BLaER1 (cell line): ENCODE measurements at regions not wholly inside any gene's neighbourhood (a gene's known extent, or its start where the extent isn't known, plus 50 kb on each side); places are given as distances from the start of the nearest gene placed in this dataset.

Experiments used
- H3K27ac ChIP-seq: shearing (Covaris generic); formaldehyde crosslinking; 2 replicates; pipeline ENCODE4 v1.8.1; 2022
- H3K27me3 ChIP-seq: shearing (Covaris generic); formaldehyde crosslinking; 2 replicates; pipeline ENCODE4 v1.8.1; 2022
- H3K36me3 ChIP-seq: shearing (Covaris generic); formaldehyde crosslinking; 2 replicates; pipeline ENCODE4 v1.8.1; 2022
- H3K4me1 ChIP-seq: shearing (Covaris generic); formaldehyde crosslinking; 2 replicates; pipeline ENCODE4 v1.8.1; 2022
- H3K4me2 ChIP-seq: shearing (Covaris generic); formaldehyde crosslinking; 2 replicates; pipeline ENCODE4 v1.8.1; 2022
- H3K4me3 ChIP-seq: shearing (Covaris generic); formaldehyde crosslinking; 2 replicates; pipeline ENCODE4 v1.8.1; 2022
- H3K9ac ChIP-seq: shearing (Covaris generic); formaldehyde crosslinking; 2 replicates; pipeline ENCODE4 v1.8.1; 2022
- H3K9me3 ChIP-seq: shearing (Covaris generic); formaldehyde crosslinking; 2 replicates; pipeline ENCODE4 v1.8.1; 2022
- H4K20me1 ChIP-seq: shearing (Covaris generic); formaldehyde crosslinking; 2 replicates; pipeline ENCODE4 v1.8.1; 2022
- Cebpa-rat ChIP-seq: shearing (Covaris generic); IDR thresholded peaks from 2 replicates; pipeline ENCODE4 v1.8.1; 2022

GRCh38 chr21:16536140-16536539 lies 806.4 kb downstream of the USP25 start:
- Histone ChIP-seq H3K9ac (no peak overlapping the region), H3K36me3 (no peaks in the 10 kb centered on the region), H3K4me2 (no peak overlapping the region), H3K9me3 (no peaks in the 10 kb centered on the region), H3K27me3 (no peaks in the 10 kb centered on the region), H3K27ac (no peak overlapping the region), H3K4me1 (no peaks in the 10 kb centered on the region), H4K20me1 (no peaks in the 10 kb centered on the region), H3K4me3 (no peak overlapping the region)
- no peak for TF ChIP-seq Cebpa-rat

- H3K4me2 ChIP-seq, result no peak overlapping the region
- no peaks in the 10 kb centered on the region for H3K4me1 ChIP-seq
- TF ChIP-seq Cebpa-rat, result no peak
- no peak overlapping the region for H3K4me3 ChIP-seq
- no peaks in the 10 kb centered on the region for H3K9me3 ChIP-seq
- H3K27ac ChIP-seq, result no peak overlapping the region
- H3K36me3 ChIP-seq, result no peaks in the 10 kb centered on the region
- H3K27me3 ChIP-seq, result no peaks in the 10 kb centered on the region
- H3K9ac ChIP-seq, result no peak overlapping the region
- no peaks in the 10 kb centered on the region for H4K20me1 ChIP-seq
Measured at GRCh38 chr21:16536643-16537434, 807.1 kb downstream of the USP25 start.

GRCh38 chr21:16537501-16537900 lies 807.7 kb downstream of the USP25 start:
- Histone ChIP-seq H3K4me1 (no peaks in the 10 kb centered on the region), H3K9me3 (no peaks in the 10 kb centered on the region), H3K4me3 (no peak overlapping the region), H3K27ac (no peak overlapping the region), H3K9ac (no peak overlapping the region), H3K27me3 (no peaks in the 10 kb centered on the region), H3K4me2 (no peak overlapping the region), H3K36me3 (no peaks in the 10 kb centered on the region), H4K20me1 (no peaks in the 10 kb centered on the region)
- no peak for TF ChIP-seq Cebpa-rat

- Histone ChIP-seq H3K9ac (no peak overlapping the region), H4K20me1 (no peaks in the 10 kb centered on the region), H3K4me2 (no peak overlapping the region), H3K27me3 (no peaks in the 10 kb centered on the region), H3K9me3 (no peaks in the 10 kb centered on the region), H3K4me1 (no peaks in the 10 kb centered on the region), H3K36me3 (no peaks in the 10 kb centered on the region), H3K27ac (no peak overlapping the region), H3K4me3 (no peak overlapping the region)
- no peak for TF ChIP-seq Cebpa-rat
Measured at GRCh38 chr21:16538405-16538804, 808.6 kb downstream of the USP25 start.

- no peaks in the 10 kb centered on the region for H3K9me3 ChIP-seq
- no peaks in the 10 kb centered on the region for H3K36me3 ChIP-seq
- H3K4me1 ChIP-seq, result no peaks in the 10 kb centered on the region
- no peak for TF ChIP-seq Cebpa-rat
- H3K9ac ChIP-seq, result no peak overlapping the region
- no peak overlapping the region for H3K4me3 ChIP-seq
- H4K20me1 ChIP-seq, result no peaks in the 10 kb centered on the region
- no peaks in the 10 kb centered on the region for H3K27me3 ChIP-seq
- no peak overlapping the region for H3K27ac ChIP-seq
- no peak overlapping the region for H3K4me2 ChIP-seq
Measured at GRCh38 chr21:16538936-16539440, 809.2 kb downstream of the USP25 start.

GRCh38 chr21:16540966-16541727 lies 811.4 kb downstream of the USP25 start:
- Histone ChIP-seq H3K36me3 (no peaks in the 10 kb centered on the region), H3K4me1 (no peaks in the 10 kb centered on the region), H3K4me2 (no peak overlapping the region), H3K4me3 (no peak overlapping the region), H3K9ac (no peak overlapping the region), H4K20me1 (no peaks in the 10 kb centered on the region), H3K27ac (no peak overlapping the region), H3K27me3 (no peaks in the 10 kb centered on the region), H3K9me3 (no peaks in the 10 kb centered on the region)
- no peak for TF ChIP-seq Cebpa-rat

GRCh38 chr21:16550118-16550517 lies 820.3 kb downstream of the USP25 start:
- H3K9me3 ChIP-seq, result no peaks in the 10 kb centered on the region
- no peaks in the 10 kb centered on the region for H3K4me1 ChIP-seq
- H3K27me3 ChIP-seq, result no peaks in the 10 kb centered on the region
- H3K36me3 ChIP-seq, result no peaks in the 10 kb centered on the region
- no peak overlapping the region for H3K9ac ChIP-seq
- no peak overlapping the region for H3K4me3 ChIP-seq
- H4K20me1 ChIP-seq, result no peaks in the 10 kb centered on the region
- TF ChIP-seq Cebpa-rat, result no peak
- H3K27ac ChIP-seq, result no peak overlapping the region
- H3K4me2 ChIP-seq, result no peak overlapping the region

GRCh38 chr21:16550917-16551741 lies 821.3 kb downstream of the USP25 start:
- TF ChIP-seq Cebpa-rat, result no peak
- no peaks in the 10 kb centered on the region for H4K20me1 ChIP-seq
- H3K4me1 ChIP-seq, result no peaks in the 10 kb centered on the region
- no peak overlapping the region for H3K9ac ChIP-seq
- H3K27ac ChIP-seq, result no peak overlapping the region
- no peaks in the 10 kb centered on the region for H3K27me3 ChIP-seq
- no peak overlapping the region for H3K4me3 ChIP-seq
- no peaks in the 10 kb centered on the region for H3K36me3 ChIP-seq
- H3K4me2 ChIP-seq, result no peak overlapping the region
- no peaks in the 10 kb centered on the region for H3K9me3 ChIP-seq

GRCh38 chr21:16552880-16553279 lies 823.1 kb downstream of the USP25 start:
- no peaks in the 10 kb centered on the region for H4K20me1 ChIP-seq
- H3K36me3 ChIP-seq, result no peaks in the 10 kb centered on the region
- no peak overlapping the region for H3K4me2 ChIP-seq
- H3K4me1 ChIP-seq, result no peaks in the 10 kb centered on the region
- no peaks in the 10 kb centered on the region for H3K9me3 ChIP-seq
- H3K9ac ChIP-seq, result no peak overlapping the region
- no peak overlapping the region for H3K4me3 ChIP-seq
- no peak for TF ChIP-seq Cebpa-rat
- H3K27ac ChIP-seq, result no peak overlapping the region
- H3K27me3 ChIP-seq, result no peaks in the 10 kb centered on the region
